Mesenchymal stem cell (in vitro differentiated cells and primary cell): ENCODE measurements at regions not wholly inside any gene's neighbourhood (a gene's known extent, or its start where the extent isn't known, plus 50 kb on each side); places are given as distances from the start of the nearest gene placed in this dataset.

Source experiments
- DNase-seq: peaks from one replicate; pipeline ENCODE4 v3.0.0-alpha.2; 2013
- H2AFZ ChIP-seq: one replicate; pipeline ENCODE4 v1.6.1; 2013; ENCODE audit warnings: low read depth, mild to moderate bottlenecking, control low read depth, inconsistent platforms, low read length, moderate library complexity
- H2AK5ac ChIP-seq: 2 replicates; pipeline ENCODE4 v1.6.1; 2013; ENCODE audit warnings: low read length, moderate library complexity, mild to moderate bottlenecking, inconsistent platforms; ENCODE audit not compliant: severe bottlenecking
- H2BK120ac ChIP-seq: one replicate; pipeline ENCODE4 v1.6.1; 2013; ENCODE audit warnings: low read depth, mild to moderate bottlenecking, inconsistent platforms, low read length, moderate library complexity
- H2BK12ac ChIP-seq, 2 experiments: one replicate each; pipeline ENCODE4 v1.6.1; 2013; ENCODE audit warnings: inconsistent platforms in 2 of 2, low read length in 2 of 2, mild to moderate bottlenecking in 2 of 2, moderate library complexity in 2 of 2, control low read depth in 1 of 2
- H2BK15ac ChIP-seq: one replicate; pipeline ENCODE4 v1.6.1; 2013; ENCODE audit warnings: mild to moderate bottlenecking, low read depth, inconsistent platforms; ENCODE audit not compliant: poor library complexity, severe bottlenecking
- H2BK5ac ChIP-seq: 2 replicates; pipeline ENCODE4 v1.6.1; 2013; ENCODE audit warnings: low read depth, mild to moderate bottlenecking, low read length, control low read depth, inconsistent platforms; ENCODE audit not compliant: poor library complexity, severe bottlenecking
- H3K14ac ChIP-seq, 2 experiments: one replicate each; pipeline ENCODE4 v1.6.1; 2013; ENCODE audit warnings: inconsistent platforms in 2 of 2, low read length in 2 of 2, control low read depth in 1 of 2, mild to moderate bottlenecking in 1 of 2, moderate library complexity in 1 of 2
- H3K18ac ChIP-seq, 2 experiments: one replicate each; pipeline ENCODE4 v1.6.1; 2013; ENCODE audit warnings: inconsistent platforms in 2 of 2, low read length in 2 of 2, control low read depth in 1 of 2, low read depth in 1 of 2, mild to moderate bottlenecking in 1 of 2
- H3K23ac ChIP-seq, 2 experiments: one replicate each; pipeline ENCODE4 v1.6.1; 2013; ENCODE audit warnings: inconsistent platforms in 2 of 2, low read length in 2 of 2, mild to moderate bottlenecking in 2 of 2, moderate library complexity in 2 of 2, control low read depth in 1 of 2
- H3K27ac ChIP-seq: 2 replicates; pipeline ENCODE4 v1.5.1; 2013; ENCODE audit warnings: mild to moderate bottlenecking, moderate library complexity, low read length, control low read depth, inconsistent platforms; ENCODE audit not compliant: poor library complexity, severe bottlenecking
- H3K27me3 ChIP-seq, 2 experiments: 2 replicates each; pipeline versions ENCODE4 v1.6.1 to v1.7.0; 2013; ENCODE audit warnings: low read length in 2 of 2, mild to moderate bottlenecking in 2 of 2, moderate library complexity in 2 of 2, control low read depth in 1 of 2, inconsistent platforms in 1 of 2; ENCODE audit not compliant: control insufficient read depth in 1 of 2, insufficient read depth in 1 of 2
- H3K36me3 ChIP-seq, 2 experiments: 2 replicates each; pipeline versions ENCODE4 v1.6.1 to v1.7.0; 2013; ENCODE audit warnings: low read length in 2 of 2, control low read depth in 1 of 2, inconsistent platforms in 1 of 2, low read depth in 1 of 2, mild to moderate bottlenecking in 1 of 2; ENCODE audit not compliant: insufficient read depth in 2 of 2, control insufficient read depth in 1 of 2
- H3K4ac ChIP-seq, 2 experiments: one replicate each; pipeline ENCODE4 v1.6.1; 2013; ENCODE audit warnings: inconsistent platforms in 2 of 2, low read length in 2 of 2, mild to moderate bottlenecking in 2 of 2, moderate library complexity in 2 of 2, control low read depth in 1 of 2, low read depth in 1 of 2
- H3K4me1 ChIP-seq: 2 replicates; pipeline ENCODE4 v1.6.1; 2013; ENCODE audit warnings: low read depth, low read length, control low read depth; ENCODE audit not compliant: control insufficient read depth, insufficient read depth
- H3K4me2 ChIP-seq: 2 replicates; pipeline ENCODE4 v1.6.1; 2013; ENCODE audit warnings: low read length, mild to moderate bottlenecking, inconsistent platforms; ENCODE audit not compliant: poor library complexity, severe bottlenecking
- H3K4me3 ChIP-seq, 2 experiments: 2 replicates each; pipeline versions ENCODE4 v1.5.1 to v1.7.0; 2013; ENCODE audit warnings: low read length in 2 of 2, mild to moderate bottlenecking in 2 of 2, control low read depth in 1 of 2, low read depth in 1 of 2; ENCODE audit not compliant: insufficient read depth in 1 of 2
- H3K79me1 ChIP-seq: replicated peaks from 2 replicates; pipeline ENCODE4 v1.6.1; 2013; ENCODE audit warnings: mild to moderate bottlenecking, control low read depth, low read length, inconsistent platforms; ENCODE audit not compliant: poor library complexity, severe bottlenecking
- H3K9ac ChIP-seq: 2 replicates; pipeline ENCODE4 v1.7.0; 2013; ENCODE audit warnings: mild to moderate bottlenecking, low read length, moderate library complexity
- H3K9me3 ChIP-seq: 2 replicates; pipeline ENCODE4 v1.7.0; 2013; ENCODE audit warnings: mild to moderate bottlenecking, low read length; ENCODE audit not compliant: control insufficient read depth
- H4K8ac ChIP-seq: one replicate; pipeline ENCODE4 v1.6.1; 2013; ENCODE audit warnings: inconsistent platforms, mild to moderate bottlenecking, low read length, moderate library complexity
- H4K91ac ChIP-seq: one replicate; pipeline ENCODE4 v1.6.1; 2013; ENCODE audit warnings: mild to moderate bottlenecking, low read length, inconsistent platforms
- WGBS: methylation state at CpG from one replicate; pipeline ENCODE4 v1.1.7; 2013; ENCODE audit warnings: mixed read lengths; 5-methylcytosine and 5-hydroxymethylcytosine counted together

DNA sequence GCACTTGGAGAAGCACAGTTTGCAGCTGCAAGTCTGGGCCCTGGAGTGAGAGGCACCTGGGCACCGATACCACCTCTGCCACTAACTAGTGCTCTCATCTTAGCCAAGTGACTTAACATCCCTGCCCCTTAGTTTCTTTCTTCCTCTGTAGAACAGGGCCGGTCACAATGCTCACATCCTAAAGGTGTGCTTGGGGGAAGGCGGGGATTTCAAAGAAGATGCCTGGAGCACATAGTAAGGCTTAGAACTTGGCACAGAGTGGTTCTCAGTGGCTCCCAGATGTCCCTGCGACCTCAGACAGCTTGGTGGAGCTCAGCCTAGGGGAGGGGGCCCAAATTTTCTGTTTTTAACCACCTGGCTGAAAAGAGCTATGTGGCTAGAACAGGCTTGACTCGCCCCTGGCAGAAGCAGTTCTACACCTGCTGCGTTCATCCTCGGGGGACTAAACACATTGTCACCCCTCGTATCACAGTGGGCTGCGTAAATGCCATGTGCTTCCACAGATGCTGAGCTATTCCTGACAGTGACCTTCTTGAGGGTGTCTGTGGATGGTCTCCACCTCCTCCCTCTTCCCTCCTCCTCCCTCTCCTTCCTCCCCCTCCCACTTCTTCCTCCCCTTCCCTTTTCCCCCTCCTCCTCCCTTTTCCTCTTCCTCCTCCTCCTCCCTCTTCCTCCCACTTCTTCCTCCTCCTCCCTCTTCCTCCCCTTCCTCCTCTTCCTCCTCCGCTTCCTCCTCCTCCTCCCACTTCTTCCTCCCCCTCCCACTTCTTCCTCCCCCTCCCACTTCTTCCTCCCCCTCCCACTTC is 112.1 kb downstream of the PHETA1 start:
- Histone ChIP-seq H4K91ac (no peak overlapping the region), H3K23ac (peak overlapping the region in 1 of 2 experiments; percentile 31), H2BK5ac (no peak overlapping the region), H3K4ac (no peak overlapping the region), H2BK15ac (no peak overlapping the region), H2BK120ac (no peak overlapping the region), H3K27me3 (peaks cover 7 to 51% of the 10 kb centered on the region in 2 experiments), H3K18ac (no peak overlapping the region), H2BK12ac (no peak overlapping the region), H3K4me3 (no peak overlapping the region), H2AK5ac (no peak overlapping the region), H4K8ac (no peak overlapping the region), H2AFZ (no peak overlapping the region), H3K4me2 (no peak overlapping the region), H3K4me1 (no peaks in the 10 kb centered on the region), H3K79me1 (no peaks in the 10 kb centered on the region), H3K9ac (no peak overlapping the region), H3K36me3 (no peaks in the 10 kb centered on the region), H3K9me3 (no peaks in the 10 kb centered on the region), H3K14ac (peak overlapping the region in 1 of 2 experiments; percentile 6), H3K27ac (no peak overlapping the region)
- no peak for DNase-seq
- 75% methylated on average over 9 of the region's 10 CpGs for WGBS

DNA sequence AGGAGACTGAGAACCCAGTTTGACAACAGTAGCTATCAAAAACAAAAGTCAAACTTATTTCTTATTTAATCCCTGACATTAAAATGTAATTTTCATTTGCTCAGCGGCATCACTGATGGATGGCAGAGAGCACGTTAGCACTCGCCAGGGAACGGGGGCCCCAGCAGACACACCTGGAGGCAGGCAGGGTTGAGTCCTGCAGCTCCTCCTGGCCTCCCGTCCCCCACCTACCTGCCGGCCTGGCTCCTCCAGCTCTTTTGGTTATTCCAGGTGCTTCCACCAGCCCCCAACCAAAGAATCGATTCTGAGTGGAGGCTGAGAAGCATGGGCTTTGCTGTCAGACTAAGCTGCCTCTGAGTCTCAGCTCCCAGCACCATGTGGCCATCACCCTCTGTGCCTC is 113.6 kb downstream of the PHETA1 start:
- Histone ChIP-seq H3K14ac (no peak overlapping the region), H3K36me3 (no peaks in the 10 kb centered on the region), H3K4ac (no peak overlapping the region), H3K27me3 (peaks cover 7 to 54% of the 10 kb centered on the region in 2 experiments), H3K18ac (no peak overlapping the region), H3K79me1 (no peaks in the 10 kb centered on the region), H2BK12ac (no peak overlapping the region), H3K4me2 (no peak overlapping the region), H4K91ac (no peak overlapping the region), H3K23ac (no peak overlapping the region), H3K9ac (no peak overlapping the region), H2BK5ac (no peak overlapping the region), H2AFZ (no peak overlapping the region), H2BK120ac (no peak overlapping the region), H2AK5ac (no peak overlapping the region), H3K9me3 (no peaks in the 10 kb centered on the region), H3K4me3 (no peak overlapping the region), H3K4me1 (no peaks in the 10 kb centered on the region), H3K27ac (no peak overlapping the region), H4K8ac (no peak overlapping the region), H2BK15ac (no peak overlapping the region)
- WGBS = 74% methylated on average over 7 of the region's 7 CpGs
- no peak for DNase-seq

DNA sequence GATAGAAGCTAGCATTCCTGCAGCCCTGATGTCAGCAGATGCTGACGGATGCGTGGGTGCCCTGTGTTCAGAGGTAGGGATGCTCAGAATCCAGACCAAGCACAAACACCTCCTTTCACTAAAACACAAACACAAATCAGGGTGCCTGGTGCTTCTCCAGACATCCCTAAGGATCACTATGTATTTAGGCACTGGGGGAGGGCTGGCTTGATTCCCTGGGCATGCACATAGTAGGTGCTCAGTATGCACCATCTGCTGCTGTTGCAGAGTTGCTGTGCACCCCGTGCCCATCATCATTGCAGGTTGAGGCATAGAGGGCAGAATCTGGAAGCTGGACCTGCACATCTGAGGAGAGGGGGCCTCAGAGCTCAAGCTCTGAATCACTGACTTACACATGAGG is 114.8 kb downstream of the PHETA1 start:
- Histone ChIP-seq H2AFZ (no peak overlapping the region), H3K4me3 (no peak overlapping the region), H2AK5ac (no peak overlapping the region), H4K8ac (no peak overlapping the region), H3K4ac (no peak overlapping the region), H2BK120ac (no peak overlapping the region), H2BK12ac (no peak overlapping the region), H3K27me3 (peaks cover 7 to 60% of the 10 kb centered on the region in 2 experiments), H3K14ac (no peak overlapping the region), H3K79me1 (no peaks in the 10 kb centered on the region), H2BK15ac (no peak overlapping the region), H3K9ac (no peak overlapping the region), H3K23ac (no peak overlapping the region), H4K91ac (no peak overlapping the region), H3K9me3 (no peaks in the 10 kb centered on the region), H3K18ac (no peak overlapping the region), H3K4me1 (no peaks in the 10 kb centered on the region), H3K4me2 (no peak overlapping the region), H3K36me3 (no peaks in the 10 kb centered on the region), H3K27ac (no peak overlapping the region), H2BK5ac (no peak overlapping the region)
- no peak for DNase-seq
- 78% methylated on average over 1 of the region's 3 CpGs for WGBS

DNA sequence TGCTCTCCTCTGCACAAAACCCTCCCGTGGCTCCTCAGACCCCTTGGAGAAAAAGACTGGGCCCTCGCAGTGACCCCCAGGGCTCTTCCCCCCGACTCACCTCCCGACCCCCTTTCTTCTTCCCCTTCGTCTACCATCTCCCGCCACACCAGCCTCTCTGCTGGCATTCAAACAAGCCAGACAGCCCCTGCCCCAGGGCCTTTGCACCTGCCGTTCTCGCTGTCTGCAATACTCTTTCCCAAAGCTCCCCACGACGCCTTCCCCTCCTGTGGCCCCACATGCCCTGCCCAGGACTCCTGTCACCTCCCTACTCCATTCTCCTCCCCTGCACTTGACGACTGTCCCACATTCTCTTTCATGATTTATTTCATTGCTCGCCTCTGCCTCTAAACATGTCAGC is 115.7 kb downstream of the PHETA1 start:
- Histone ChIP-seq H2BK12ac (no peak overlapping the region), H2BK5ac (no peak overlapping the region), H3K27ac (no peak overlapping the region), H3K4ac (no peak overlapping the region), H3K23ac (no peak overlapping the region), H2BK120ac (no peak overlapping the region), H4K91ac (no peak overlapping the region), H3K36me3 (no peaks in the 10 kb centered on the region), H3K4me2 (no peak overlapping the region), H3K18ac (no peak overlapping the region), H3K4me3 (no peak overlapping the region), H3K9me3 (no peaks in the 10 kb centered on the region), H4K8ac (no peak overlapping the region), H2AK5ac (no peak overlapping the region), H3K4me1 (peaks cover under 1% of the 10 kb centered on the region), H3K79me1 (no peaks in the 10 kb centered on the region), H2BK15ac (no peak overlapping the region), H3K9ac (no peak overlapping the region), H3K27me3 (peaks cover 7 to 60% of the 10 kb centered on the region in 2 experiments), H3K14ac (no peak overlapping the region), H2AFZ (no peak overlapping the region)
- WGBS = 77% methylated on average over 12 of the region's 12 CpGs
- DNase-seq = no peak
